Subcutaneous abdominal adipose tissue (tissue), 5 donors: ENCODE measurements at regions not wholly inside any gene's neighbourhood (a gene's known extent, or its start where the extent isn't known, plus 50 kb on each side); places are given as distances from the start of the nearest gene placed in this dataset.

Experiments used
- H3K27ac ChIP-seq: one replicate; pipeline ENCODE4 v1.7.0; 2013; ENCODE audit warnings: low read depth, mild to moderate bottlenecking, inconsistent platforms, low read length, moderate library complexity
- H3K27me3 ChIP-seq, 5 donors: one replicate each; pipeline ENCODE4 v1.7.0; 2013; ENCODE audit warnings: low read length in 5 of 5, inconsistent platforms in 1 of 5; ENCODE audit not compliant: control insufficient read depth in 5 of 5, insufficient read depth in 4 of 5
- H3K36me3 ChIP-seq, 5 donors: one replicate each; pipeline ENCODE4 v1.7.0; 2013; ENCODE audit warnings: low read length in 5 of 5; ENCODE audit not compliant: control insufficient read depth in 5 of 5, insufficient read depth in 5 of 5
- H3K4me1 ChIP-seq, 5 donors: one replicate each; pipeline ENCODE4 v1.7.0; 2013; ENCODE audit warnings: low read length in 5 of 5, mild to moderate bottlenecking in 3 of 5, moderate library complexity in 1 of 5; ENCODE audit not compliant: control insufficient read depth in 5 of 5, insufficient read depth in 5 of 5
- H3K4me3 ChIP-seq, 5 donors: one replicate each; pipeline ENCODE4 v1.7.0; 2013; ENCODE audit warnings: low read length in 5 of 5, low read depth in 1 of 5
- H3K9ac ChIP-seq, 5 donors: one replicate each; pipeline ENCODE4 v1.7.0; 2013; ENCODE audit warnings: low read length in 5 of 5, mild to moderate bottlenecking in 4 of 5, moderate library complexity in 3 of 5
- H3K9me3 ChIP-seq, 5 donors: one replicate each; pipeline ENCODE4 v1.7.0; 2013; ENCODE audit warnings: low read length in 5 of 5; ENCODE audit not compliant: control insufficient read depth in 5 of 5
- donor health status: healthy.
- donor health status: healthy.
- donor health status: healthy.
- donor health status: healthy.
- donor health status: healthy.

DNA sequence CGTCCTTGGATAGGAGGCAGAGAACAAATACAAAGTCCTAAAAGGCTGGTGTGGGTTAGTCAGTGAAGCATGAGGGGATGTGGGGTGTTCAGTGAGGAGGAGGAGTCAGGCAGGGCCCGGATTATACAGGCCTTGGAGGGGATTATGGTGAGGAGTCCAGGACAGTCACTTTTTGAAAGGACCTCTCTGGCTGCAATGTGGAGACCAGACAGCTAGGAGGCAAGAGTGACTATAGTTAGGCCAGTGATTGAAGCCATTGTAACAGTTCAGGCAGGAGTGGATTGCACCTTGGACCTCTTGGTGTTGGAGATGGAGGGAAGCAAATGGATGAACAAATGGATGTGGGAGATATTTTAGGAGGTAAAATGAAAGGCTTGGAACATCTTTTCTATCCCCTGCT lies 115.8 kb downstream of the C1orf94 start:
- Histone ChIP-seq H3K9ac (no peak overlapping the region), H3K27me3 (no peaks in the 10 kb centered on the region), H3K27ac (no peak overlapping the region), H3K9me3 (no peaks in the 10 kb centered on the region), H3K36me3 (no peaks in the 10 kb centered on the region), H3K4me1 (no peaks in the 10 kb centered on the region), H3K4me3 (no peak overlapping the region)

DNA sequence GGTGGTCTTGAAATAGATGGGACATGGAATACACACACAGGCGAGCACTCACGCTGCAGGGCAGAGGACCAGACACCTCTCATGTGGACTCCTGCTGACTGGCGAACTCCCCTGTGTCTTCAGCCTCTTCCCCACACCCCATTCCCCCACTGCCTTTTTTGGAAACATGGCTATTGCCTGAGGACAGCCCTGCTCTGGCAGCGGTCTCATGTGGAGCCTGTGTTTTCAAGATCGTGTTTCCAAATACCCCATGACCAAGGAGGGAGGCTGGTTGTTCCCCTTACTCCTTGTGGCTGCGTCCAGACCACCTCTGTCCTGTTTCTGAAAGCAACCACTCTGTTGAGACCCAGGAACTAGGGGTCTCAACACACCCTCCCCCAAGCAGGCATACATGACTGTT lies 119.4 kb downstream of the C1orf94 start:
- H3K9ac ChIP-seq: no peak overlapping the region
- no peaks in the 10 kb centered on the region for H3K36me3 ChIP-seq
- no peaks in the 10 kb centered on the region for H3K27me3 ChIP-seq
- no peaks in the 10 kb centered on the region for H3K9me3 ChIP-seq
- no peak overlapping the region for H3K27ac ChIP-seq
- no peaks in the 10 kb centered on the region for H3K4me1 ChIP-seq
- H3K4me3 ChIP-seq: no peak overlapping the region

DNA sequence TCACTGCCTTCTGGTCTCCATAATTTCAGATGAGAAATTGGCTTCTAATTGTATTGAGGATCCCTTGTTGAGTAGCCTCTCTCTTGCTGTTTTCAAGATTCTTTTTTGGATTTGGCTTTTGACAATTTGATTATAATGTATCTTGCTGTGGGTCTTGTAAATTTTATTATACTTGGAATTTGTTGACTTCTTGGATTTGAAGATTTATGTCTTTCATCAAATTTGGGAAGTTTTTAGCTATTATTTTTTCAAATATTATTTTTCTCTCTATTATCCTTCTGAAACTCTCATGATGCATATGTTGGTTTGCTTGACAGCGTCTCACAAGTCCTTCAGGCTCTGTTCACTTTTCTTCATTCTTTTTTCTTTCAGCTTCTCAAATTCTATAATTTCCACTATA lies 126.1 kb downstream of the C1orf94 start:
- Histone ChIP-seq H3K9me3 (peaks cover 1 to 18% (median 8%) of the 10 kb centered on the region in 5 donors), H3K27ac (no peak overlapping the region), H3K36me3 (no peaks in the 10 kb centered on the region), H3K9ac (no peak overlapping the region), H3K4me3 (no peak overlapping the region), H3K4me1 (no peaks in the 10 kb centered on the region), H3K27me3 (peaks cover 0 to 6% (median 3%) of the 10 kb centered on the region in 5 donors)

- H3K27ac ChIP-seq: no peak overlapping the region
- H3K9me3 ChIP-seq: peaks cover 2 to 18% (median 8%) of the 10 kb centered on the region in 5 donors
- no peaks in the 10 kb centered on the region for H3K4me1 ChIP-seq
- no peak overlapping the region for H3K9ac ChIP-seq
- H3K36me3 ChIP-seq: no peaks in the 10 kb centered on the region
- no peak overlapping the region for H3K4me3 ChIP-seq
- H3K27me3 ChIP-seq: peaks cover 0 to 6% (median 3%) of the 10 kb centered on the region in 5 donors
Observed at GRCh38 chr1:34303218-34303617, 126.5 kb downstream of the C1orf94 start.

GRCh38 chr1:34306568-34306967 lies 129.9 kb downstream of the C1orf94 start:
- Histone ChIP-seq H3K36me3 (no peaks in the 10 kb centered on the region), H3K27me3 (peaks cover 0 to 6% (median 3%) of the 10 kb centered on the region in 5 donors), H3K4me3 (no peak overlapping the region), H3K27ac (no peak overlapping the region), H3K9me3 (peaks cover 2 to 18% (median 8%) of the 10 kb centered on the region in 5 donors), H3K9ac (no peak overlapping the region), H3K4me1 (no peaks in the 10 kb centered on the region)

- Histone ChIP-seq H3K27ac (no peak overlapping the region), H3K9me3 (peaks cover 2 to 11% (median 7%) of the 10 kb centered on the region in 5 donors), H3K27me3 (no peaks in the 10 kb centered on the region), H3K4me1 (no peaks in the 10 kb centered on the region), H3K4me3 (no peak overlapping the region), H3K9ac (no peak overlapping the region), H3K36me3 (no peaks in the 10 kb centered on the region)
Observed at GRCh38 chr1:34312359-34312758, 135.7 kb downstream of the C1orf94 start.

DNA sequence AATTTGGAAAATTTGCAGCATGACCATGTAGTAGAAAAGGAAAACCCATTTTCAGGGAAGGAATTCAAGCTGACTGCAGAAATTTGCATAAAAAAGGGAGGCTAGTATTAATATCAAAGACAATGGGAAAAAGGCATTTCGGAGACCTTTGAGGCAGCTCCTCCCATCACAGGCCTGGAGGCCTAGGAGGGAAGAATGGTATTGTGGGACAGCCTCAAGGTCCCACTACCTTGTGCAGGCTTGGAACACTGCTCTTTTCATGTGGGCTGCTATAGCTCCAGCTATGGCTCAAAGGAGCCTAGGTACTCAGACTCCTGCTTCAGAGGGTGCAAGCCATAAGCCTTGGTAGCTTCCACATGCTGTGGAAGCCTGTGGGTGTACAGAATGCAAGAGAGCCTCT lies 139.3 kb downstream of the C1orf94 start:
- Histone ChIP-seq H3K9me3 (peaks cover 0 to 11% (median 7%) of the 10 kb centered on the region in 5 donors), H3K27me3 (no peaks in the 10 kb centered on the region), H3K4me1 (peaks cover 0 to 6% (median 2%) of the 10 kb centered on the region in 5 donors), H3K9ac (no peak overlapping the region), H3K36me3 (no peaks in the 10 kb centered on the region), H3K27ac (no peak overlapping the region), H3K4me3 (no peak overlapping the region)

DNA sequence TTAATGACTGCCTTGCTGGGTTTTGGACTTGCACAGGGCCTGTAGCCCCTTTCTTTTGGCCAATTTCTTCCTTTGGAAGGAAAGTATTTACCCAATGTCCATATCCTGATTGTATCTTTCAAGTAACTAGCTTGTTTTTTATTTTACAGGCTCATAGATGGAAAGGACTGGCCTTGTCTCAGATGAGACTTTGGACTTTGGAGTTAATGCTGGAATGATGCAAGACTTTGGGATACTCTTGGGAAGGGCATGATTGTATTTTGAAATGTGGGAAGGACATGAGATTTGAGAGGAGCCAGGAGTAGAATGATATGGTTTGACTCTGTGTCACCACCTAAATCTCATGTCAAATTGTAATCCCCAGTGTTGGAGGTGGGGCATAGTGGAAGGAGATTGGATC lies 140.1 kb downstream of the C1orf94 start:
- no peaks in the 10 kb centered on the region for H3K36me3 ChIP-seq
- no peaks in the 10 kb centered on the region for H3K27me3 ChIP-seq
- no peak overlapping the region for H3K4me3 ChIP-seq
- peaks cover 0 to 6% (median 2%) of the 10 kb centered on the region in 5 donors for H3K4me1 ChIP-seq
- no peak overlapping the region for H3K9ac ChIP-seq
- H3K27ac ChIP-seq: no peak overlapping the region
- peaks cover 0 to 11% (median 7%) of the 10 kb centered on the region in 5 donors for H3K9me3 ChIP-seq

GRCh38 chr1:34319218-34319617 lies 142.5 kb downstream of the C1orf94 start:
- H3K27ac ChIP-seq: no peak overlapping the region
- no peak overlapping the region for H3K4me3 ChIP-seq
- no peak overlapping the region for H3K9ac ChIP-seq
- H3K4me1 ChIP-seq: peaks cover 0 to 6% (median 2%) of the 10 kb centered on the region in 5 donors
- H3K27me3 ChIP-seq: peaks cover 0 to 5% (median 0%) of the 10 kb centered on the region in 5 donors
- H3K36me3 ChIP-seq: no peaks in the 10 kb centered on the region
- peaks cover 0 to 8% (median 7%) of the 10 kb centered on the region in 5 donors for H3K9me3 ChIP-seq

- Histone ChIP-seq H3K4me1 (peaks cover 0 to 6% (median 2%) of the 10 kb centered on the region in 5 donors), H3K4me3 (no peak overlapping the region), H3K27ac (no peak overlapping the region), H3K9me3 (peaks cover 0 to 8% (median 7%) of the 10 kb centered on the region in 5 donors), H3K36me3 (no peaks in the 10 kb centered on the region), H3K9ac (no peak overlapping the region), H3K27me3 (peaks cover 0 to 5% (median 0%) of the 10 kb centered on the region in 5 donors)
Observed at GRCh38 chr1:34320053-34320669, 143.5 kb downstream of the C1orf94 start.
